ENCODE measurements at regions not wholly inside any gene's neighbourhood (a gene's known extent, or its start where the extent isn't known, plus 50 kb on each side); places are given as distances from the start of the nearest gene placed in this dataset.

- Histone ChIP-seq H3K4me2 (ENCODE audit: low read length) (no peak overlapping the region), H3K9me3 (ENCODE audit: insufficient read depth, low read length) (no peaks in the 10 kb centered on the region; the same call in 1 of the 2 replicates), H3K27ac (ENCODE audit: low read length) (no peak overlapping the region), H2AFZ (ENCODE audit: low read depth, low read length) (no peak overlapping the region), H3K9ac (ENCODE audit: low read length) (no peak overlapping the region), H4K20me1 (ENCODE audit: insufficient read depth, low read length) (no peaks in the 10 kb centered on the region), H3K4me1 (ENCODE audit: low read length) (no peaks in the 10 kb centered on the region), H3K79me2 (ENCODE audit: low read length) (no peaks in the 10 kb centered on the region), H3K27me3 (ENCODE audit: low read depth, low read length) (peaks cover 54% of the 10 kb centered on the region), H3K4me3 (ENCODE audit: low read length) (no peak overlapping the region), H3K36me3 (replicated peaks; ENCODE audit: low read depth, low read length) (no peaks in the 10 kb centered on the region)
- TF ChIP-seq CTCF (IDR thresholded peaks at IDR 0.05; ENCODE audit: low read depth, low read length) (no peak), EZH2phosphoT487 (IDR thresholded peaks at IDR 0.05; ENCODE audit: low read depth) (no peak)
Measured at GRCh38 chr20:57958050-57958420, 248.2 kb upstream of the PMEPA1 start.

- Histone ChIP-seq H3K4me2 (ENCODE audit: low read length) (no peak overlapping the region), H3K9me3 (ENCODE audit: insufficient read depth, low read length) (no peaks in the 10 kb centered on the region; the same call in 1 of the 2 replicates), H3K9ac (ENCODE audit: low read length) (no peak overlapping the region), H3K4me1 (ENCODE audit: low read length) (no peaks in the 10 kb centered on the region), H3K27ac (ENCODE audit: low read length) (no peak overlapping the region), H3K36me3 (replicated peaks; ENCODE audit: low read depth, low read length) (no peaks in the 10 kb centered on the region), H3K4me3 (ENCODE audit: low read length) (no peak overlapping the region), H2AFZ (ENCODE audit: low read depth, low read length) (no peak overlapping the region), H3K27me3 (ENCODE audit: low read depth, low read length) (peaks cover 54% of the 10 kb centered on the region), H3K79me2 (ENCODE audit: low read length) (no peaks in the 10 kb centered on the region), H4K20me1 (ENCODE audit: insufficient read depth, low read length) (no peaks in the 10 kb centered on the region)
- TF ChIP-seq CTCF (IDR thresholded peaks at IDR 0.05; ENCODE audit: low read depth, low read length) (no peak), EZH2phosphoT487 (IDR thresholded peaks at IDR 0.05; ENCODE audit: low read depth) (no peak)
Measured at GRCh38 chr20:57957411-57958049, 247.7 kb upstream of the PMEPA1 start.

GRCh38 chr20:57953638-57954037 lies 243.8 kb upstream of the PMEPA1 start:
- H2AFZ ChIP-seq (ENCODE audit: low read depth, low read length), result no peak overlapping the region
- no peaks in the 10 kb centered on the region; the same call in 1 of the 2 replicates for H3K9me3 ChIP-seq (ENCODE audit: insufficient read depth, low read length)
- H3K4me1 ChIP-seq (ENCODE audit: low read length), result no peaks in the 10 kb centered on the region
- no peak for TF ChIP-seq CTCF (IDR thresholded peaks at IDR 0.05; ENCODE audit: low read depth, low read length)
- no peak for TF ChIP-seq EZH2phosphoT487 (IDR thresholded peaks at IDR 0.05; ENCODE audit: low read depth)
- no peaks in the 10 kb centered on the region for H4K20me1 ChIP-seq (ENCODE audit: insufficient read depth, low read length)
- no peak overlapping the region for H3K27ac ChIP-seq (ENCODE audit: low read length)
- H3K4me2 ChIP-seq (ENCODE audit: low read length), result no peak overlapping the region
- no peak overlapping the region for H3K4me3 ChIP-seq (ENCODE audit: low read length)
- no peaks in the 10 kb centered on the region for H3K79me2 ChIP-seq (ENCODE audit: low read length)
- H3K9ac ChIP-seq (ENCODE audit: low read length), result no peak overlapping the region
- no peaks in the 10 kb centered on the region for H3K36me3 ChIP-seq (replicated peaks; ENCODE audit: low read depth, low read length)
- H3K27me3 ChIP-seq (ENCODE audit: low read depth, low read length), result peaks cover 40% of the 10 kb centered on the region

GRCh38 chr20:57952136-57952535 lies 242.3 kb upstream of the PMEPA1 start:
- Histone ChIP-seq H3K36me3 (replicated peaks; ENCODE audit: low read depth, low read length) (no peaks in the 10 kb centered on the region), H3K4me2 (ENCODE audit: low read length) (no peak overlapping the region), H3K9ac (ENCODE audit: low read length) (no peak overlapping the region), H3K4me1 (ENCODE audit: low read length) (no peaks in the 10 kb centered on the region), H3K9me3 (ENCODE audit: insufficient read depth, low read length) (no peaks in the 10 kb centered on the region; the same call in 1 of the 2 replicates), H3K27ac (ENCODE audit: low read length) (no peak overlapping the region), H3K4me3 (ENCODE audit: low read length) (no peak overlapping the region), H4K20me1 (ENCODE audit: insufficient read depth, low read length) (no peaks in the 10 kb centered on the region), H3K27me3 (ENCODE audit: low read depth, low read length) (peaks cover 25% of the 10 kb centered on the region), H3K79me2 (ENCODE audit: low read length) (no peaks in the 10 kb centered on the region), H2AFZ (ENCODE audit: low read depth, low read length) (no peak overlapping the region)
- TF ChIP-seq EZH2phosphoT487 (IDR thresholded peaks at IDR 0.05; ENCODE audit: low read depth), result no peak
- no peak for TF ChIP-seq CTCF (IDR thresholded peaks at IDR 0.05; ENCODE audit: low read depth, low read length)
